ENCODE measurements at regions not wholly inside any gene's neighbourhood (a gene's known extent, or its start where the extent isn't known, plus 50 kb on each side); places are given as distances from the start of the nearest gene placed in this dataset.

GRCh38 chr18:45119876-45120275, 439.2 kb downstream of the SETBP1 start:
- no peak for DNase-seq (ENCODE audit: low read depth in 2 of 2)

- DNase-seq (ENCODE audit: low read depth in 2 of 2): no peak
These were observed 440.5 kb downstream of the SETBP1 start for GRCh38 chr18:45121146-45121545.

GRCh38 chr18:45122506-45122905, 441.8 kb downstream of the SETBP1 start:
- DNase-seq (ENCODE audit: low read depth in 2 of 2): no peak

GRCh38 chr18:45127405-45127804, 446.7 kb downstream of the SETBP1 start:
- DNase-seq (ENCODE audit: low read depth in 2 of 2): no peak

GRCh38 chr18:45133276-45133675, 452.6 kb downstream of the SETBP1 start:
- no peak for DNase-seq (ENCODE audit: low read depth in 2 of 2)

GRCh38 chr18:45136381-45137086, 455.8 kb downstream of the SETBP1 start:
- no peak for DNase-seq (ENCODE audit: low read depth in 2 of 2)

GRCh38 chr18:45137087-45137419, 456.4 kb downstream of the SETBP1 start:
- no peak for DNase-seq (ENCODE audit: low read depth in 2 of 2)

GRCh38 chr18:45139478-45139877, 458.8 kb downstream of the SETBP1 start:
- no peak for DNase-seq (ENCODE audit: low read depth in 2 of 2)

GRCh38 chr18:45142868-45143267, 462.2 kb downstream of the SETBP1 start:
- no peak for DNase-seq (ENCODE audit: low read depth in 2 of 2)

GRCh38 chr18:45149712-45150111, 465.6 kb upstream of the SLC14A2 start:
- no peak for DNase-seq (ENCODE audit: low read depth in 2 of 2)

GRCh38 chr18:45151645-45152044, 463.6 kb upstream of the SLC14A2 start:
- DNase-seq (ENCODE audit: low read depth in 2 of 2): no peak

- no peak for DNase-seq (ENCODE audit: low read depth in 2 of 2)
These were observed 459.8 kb upstream of the SLC14A2 start for GRCh38 chr18:45155526-45155925.

- DNase-seq (ENCODE audit: low read depth in 2 of 2): no peak
These were observed 458.3 kb upstream of the SLC14A2 start for GRCh38 chr18:45156946-45157345.

- no peak for DNase-seq (ENCODE audit: low read depth in 2 of 2)
These were observed 457.7 kb upstream of the SLC14A2 start for GRCh38 chr18:45157576-45157975.

- DNase-seq (ENCODE audit: low read depth in 2 of 2): no peak
These were observed 453.4 kb upstream of the SLC14A2 start for GRCh38 chr18:45161850-45162249.

- DNase-seq (ENCODE audit: low read depth in 2 of 2): no peak
These were observed 451.4 kb upstream of the SLC14A2 start for GRCh38 chr18:45163871-45164270.

- no peak for DNase-seq (ENCODE audit: low read depth in 2 of 2)
These were observed 450.7 kb upstream of the SLC14A2 start for GRCh38 chr18:45164551-45164950.

- DNase-seq (ENCODE audit: low read depth in 2 of 2): no peak
These were observed 450.0 kb upstream of the SLC14A2 start for GRCh38 chr18:45165176-45165713.

GRCh38 chr18:45165871-45166270, 449.4 kb upstream of the SLC14A2 start:
- DNase-seq (ENCODE audit: low read depth in 2 of 2): no peak

- no peak for DNase-seq (ENCODE audit: low read depth in 2 of 2)
These were observed 448.9 kb upstream of the SLC14A2 start for GRCh38 chr18:45166341-45166835.

- no peak for DNase-seq (ENCODE audit: low read depth in 2 of 2)
These were observed 448.3 kb upstream of the SLC14A2 start for GRCh38 chr18:45166836-45167551.

GRCh38 chr18:45167631-45168280, 447.5 kb upstream of the SLC14A2 start:
- DNase-seq (ENCODE audit: low read depth in 2 of 2): no peak
